Osteoblast (primary cell): ENCODE measurements at regions not wholly inside any gene's neighbourhood (a gene's known extent, or its start where the extent isn't known, plus 50 kb on each side); places are given as distances from the start of the nearest gene placed in this dataset.

Experiments
- DNase-seq: peaks from one replicate; pipeline ENCODE4 v3.0.0; 2011; ENCODE audit warnings: low spot score, mixed read lengths; ENCODE audit not compliant: insufficient read length; ENCODE audit errors: missing footprints
- H2AFZ ChIP-seq: 2 replicates; pipeline ENCODE4 v1.6.0; 2011; ENCODE audit warnings: mild to moderate bottlenecking, low read length
- H3K27ac ChIP-seq: 2 replicates; pipeline ENCODE4 v1.5.1; 2011; ENCODE audit warnings: mild to moderate bottlenecking, low read depth, low read length, moderate library complexity
- H3K27me3 ChIP-seq: 2 replicates; pipeline ENCODE4 v1.6.0; 2012; ENCODE audit warnings: mild to moderate bottlenecking, control low read depth, inconsistent platforms, low read length, moderate library complexity; ENCODE audit not compliant: insufficient read depth
- H3K36me3 ChIP-seq: 2 replicates; pipeline ENCODE4 v1.5.1; 2011; ENCODE audit warnings: mild to moderate bottlenecking, low read length, control low read depth, moderate library complexity; ENCODE audit not compliant: insufficient read depth
- H3K4me1 ChIP-seq: 2 replicates; pipeline ENCODE4 v1.5.1; 2011; ENCODE audit warnings: mild to moderate bottlenecking, low read length, control low read depth, moderate library complexity; ENCODE audit not compliant: insufficient read depth
- H3K4me2 ChIP-seq: 2 replicates; pipeline ENCODE4 v1.6.0; 2011; ENCODE audit warnings: mild to moderate bottlenecking, low read length; ENCODE audit not compliant: insufficient read depth
- H3K4me3 ChIP-seq: fragments of 200-600 bp; sonication (generic); 3 replicates; pipeline ENCODE4 v1.5.1; 2012; ENCODE audit warnings: mild to moderate bottlenecking, low read length, inconsistent platforms; ENCODE audit not compliant: insufficient read depth
- H3K79me2 ChIP-seq: 2 replicates; pipeline ENCODE4 v1.6.0; 2012; ENCODE audit warnings: mild to moderate bottlenecking, low read length, control low read depth, inconsistent platforms; ENCODE audit not compliant: insufficient read depth
- H3K9me3 ChIP-seq: 2 replicates; pipeline ENCODE4 v1.5.1; 2011; ENCODE audit warnings: low read depth, low read length, control low read depth
- H4K20me1 ChIP-seq: 2 replicates; pipeline ENCODE4 v1.6.0; 2012; ENCODE audit warnings: mild to moderate bottlenecking, low read length, control low read depth; ENCODE audit not compliant: insufficient read depth
- CTCF ChIP-seq: IDR thresholded peaks from 2 replicates; pipeline ENCODE4 v1.5.1; 2011; ENCODE audit warnings: mild to moderate bottlenecking, low read depth, low read length, moderate library complexity; ENCODE audit errors: extremely low read depth

GRCh38 chr18:42222557-42222956 lies 267.5 kb downstream of the PIK3C3 start:
- no peaks in the 10 kb centered on the region for H3K79me2 ChIP-seq
- no peaks in the 10 kb centered on the region for H3K27me3 ChIP-seq
- no peak overlapping the region for H3K4me3 ChIP-seq
- no peak overlapping the region for H2AFZ ChIP-seq
- no peak overlapping the region for H3K27ac ChIP-seq
- TF ChIP-seq CTCF: no peak
- no peaks in the 10 kb centered on the region for H3K4me1 ChIP-seq
- no peaks in the 10 kb centered on the region for H3K36me3 ChIP-seq
- no peak overlapping the region for H3K4me2 ChIP-seq
- H3K9me3 ChIP-seq: no peaks in the 10 kb centered on the region
- no peaks in the 10 kb centered on the region for H4K20me1 ChIP-seq
- no peak for DNase-seq

- no peak for TF ChIP-seq CTCF
- Histone ChIP-seq H3K27ac (no peak overlapping the region), H4K20me1 (no peaks in the 10 kb centered on the region), H3K4me3 (no peak overlapping the region), H3K4me1 (no peaks in the 10 kb centered on the region), H3K79me2 (no peaks in the 10 kb centered on the region), H2AFZ (no peak overlapping the region), H3K27me3 (no peaks in the 10 kb centered on the region), H3K4me2 (no peak overlapping the region), H3K9me3 (no peaks in the 10 kb centered on the region), H3K36me3 (no peaks in the 10 kb centered on the region)
- DNase-seq: no peak
Observed at GRCh38 chr18:42228581-42228980, 273.5 kb downstream of the PIK3C3 start.

GRCh38 chr18:42229211-42230210 lies 274.5 kb downstream of the PIK3C3 start:
- Histone ChIP-seq H3K27ac (no peak overlapping the region), H3K4me1 (no peaks in the 10 kb centered on the region), H3K36me3 (no peaks in the 10 kb centered on the region), H3K9me3 (no peaks in the 10 kb centered on the region), H3K4me3 (no peak overlapping the region), H4K20me1 (no peaks in the 10 kb centered on the region), H3K27me3 (no peaks in the 10 kb centered on the region), H3K4me2 (no peak overlapping the region), H3K79me2 (no peaks in the 10 kb centered on the region), H2AFZ (no peak overlapping the region)
- no peak for TF ChIP-seq CTCF
- DNase-seq: no peak

- Histone ChIP-seq H3K36me3 (no peaks in the 10 kb centered on the region), H3K4me2 (no peak overlapping the region), H3K27me3 (no peaks in the 10 kb centered on the region), H3K4me3 (no peak overlapping the region), H3K27ac (no peak overlapping the region), H3K9me3 (no peaks in the 10 kb centered on the region), H3K4me1 (no peaks in the 10 kb centered on the region), H3K79me2 (no peaks in the 10 kb centered on the region), H4K20me1 (no peaks in the 10 kb centered on the region), H2AFZ (no peak overlapping the region)
- no peak for TF ChIP-seq CTCF
- DNase-seq: no peak
Observed at GRCh38 chr18:42230636-42231035, 275.6 kb downstream of the PIK3C3 start.
